Lung (tissue), 11 donors: ENCODE measurements at regions not wholly inside any gene's neighbourhood (a gene's known extent, or its start where the extent isn't known, plus 50 kb on each side); places are given as distances from the start of the nearest gene placed in this dataset.

Experiments
- ATAC-seq: fragments of 200-7000 bp; cut with Tn5 transposase; one replicate; pipeline ENCODE4 v1.9.1; 2020; ENCODE audit warnings: moderate number of reproducible peaks; ENCODE audit not compliant: insufficient read depth, low FRiP score
- DNase-seq, 3 donors: peaks; one replicate each; pipeline ENCODE4 v3.0.0-alpha.2; 2013 to 2017
- H3K27ac ChIP-seq, 2 donors: one replicate each; pipeline ENCODE4 v1.5.1; 2013; ENCODE audit warnings: mild to moderate bottlenecking in 2 of 2, moderate library complexity in 2 of 2, control low read depth in 1 of 2, inconsistent platforms in 1 of 2, low read depth in 1 of 2, low read length in 1 of 2
- H3K27me3 ChIP-seq, 3 donors: one replicate each; pipeline ENCODE4 v1.5.1; 2013; ENCODE audit warnings: low read length in 2 of 3; ENCODE audit not compliant: control insufficient read depth in 3 of 3, insufficient read depth in 3 of 3
- H3K36me3 ChIP-seq, 4 donors: one replicate each; pipeline ENCODE4 v1.5.1; 2013; ENCODE audit warnings: low read length in 4 of 4, mild to moderate bottlenecking in 1 of 4, moderate library complexity in 1 of 4; ENCODE audit not compliant: control insufficient read depth in 4 of 4, insufficient read depth in 4 of 4
- H3K4me1 ChIP-seq, 5 donors: one replicate each; pipeline ENCODE4 v1.5.1; 2013; ENCODE audit warnings: low read length in 5 of 5, mild to moderate bottlenecking in 2 of 5, moderate library complexity in 1 of 5; ENCODE audit not compliant: control insufficient read depth in 5 of 5, insufficient read depth in 5 of 5
- H3K4me3 ChIP-seq: one replicate; pipeline ENCODE4 v1.5.1; 2013; ENCODE audit warnings: mild to moderate bottlenecking, control low read depth, moderate library complexity
- H3K9ac ChIP-seq, 2 donors: one replicate each; pipeline ENCODE4 v1.5.1; 2013; ENCODE audit warnings: low read length in 2 of 2, control low read depth in 1 of 2; ENCODE audit not compliant: insufficient read depth in 1 of 2
- H3K9me3 ChIP-seq, 4 donors: one replicate each; pipeline ENCODE4 v1.5.1; 2013; ENCODE audit warnings: low read length in 3 of 4, mild to moderate bottlenecking in 1 of 4, moderate library complexity in 1 of 4; ENCODE audit not compliant: control insufficient read depth in 4 of 4, insufficient read depth in 3 of 4
- CTCF ChIP-seq: IDR thresholded peaks from 2 replicates; pipeline ENCODE4 v1.5.1; 2012; ENCODE audit warnings: mild to moderate bottlenecking; ENCODE audit errors: control extremely low read depth, extremely low read depth
- WGBS, 2 donors: extraction: QIAGEN DNeasy Blood & Tissue Kit; methylation state at CpG; one replicate each; pipeline ENCODE4 v1.1.7; 2013; 5-methylcytosine and 5-hydroxymethylcytosine counted together
- donor health status: control.
- donor health status: control.
- donor health status: Bipolar disorder and iron deficiency.
- donor health status: healthy.
- donor health status: DM: yes; HTN: yes; CAD: no.

DNA sequence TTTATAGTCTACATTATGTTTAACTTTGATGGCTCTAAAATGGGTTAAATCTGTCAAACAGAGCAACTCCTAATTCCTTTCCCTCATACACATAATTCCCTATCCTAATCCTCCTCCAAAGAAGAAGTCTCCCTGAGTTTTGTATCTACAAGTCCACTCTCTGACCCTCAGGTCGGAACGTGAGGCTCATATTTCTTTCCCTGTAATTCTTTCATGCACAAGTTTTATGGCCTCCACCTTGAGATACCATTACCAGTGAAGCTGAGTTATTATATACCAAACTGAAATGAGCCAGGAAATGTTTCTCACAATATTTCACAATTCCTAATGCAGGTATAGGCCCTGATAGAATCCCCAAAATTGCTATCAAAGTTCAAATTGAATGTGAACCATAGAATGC, 106.4 kb downstream of the CASP12 start:
- H3K27ac ChIP-seq, result no peak overlapping the region
- H3K4me1 ChIP-seq, result peaks cover 0 to 7% (median 0%) of the 10 kb centered on the region in 5 donors
- no peaks in the 10 kb centered on the region for H3K36me3 ChIP-seq
- DNase-seq, result no peak
- H3K27me3 ChIP-seq, result no peaks in the 10 kb centered on the region
- ATAC-seq, result no peak
- H3K4me3 ChIP-seq, result no peak overlapping the region
- no peaks in the 10 kb centered on the region for H3K9me3 ChIP-seq
- TF ChIP-seq CTCF, result no peak
- WGBS, 2 donors, result 95 to 100% methylated on average over 2 of the region's 2 CpGs
- H3K9ac ChIP-seq, result no peak overlapping the region

DNA sequence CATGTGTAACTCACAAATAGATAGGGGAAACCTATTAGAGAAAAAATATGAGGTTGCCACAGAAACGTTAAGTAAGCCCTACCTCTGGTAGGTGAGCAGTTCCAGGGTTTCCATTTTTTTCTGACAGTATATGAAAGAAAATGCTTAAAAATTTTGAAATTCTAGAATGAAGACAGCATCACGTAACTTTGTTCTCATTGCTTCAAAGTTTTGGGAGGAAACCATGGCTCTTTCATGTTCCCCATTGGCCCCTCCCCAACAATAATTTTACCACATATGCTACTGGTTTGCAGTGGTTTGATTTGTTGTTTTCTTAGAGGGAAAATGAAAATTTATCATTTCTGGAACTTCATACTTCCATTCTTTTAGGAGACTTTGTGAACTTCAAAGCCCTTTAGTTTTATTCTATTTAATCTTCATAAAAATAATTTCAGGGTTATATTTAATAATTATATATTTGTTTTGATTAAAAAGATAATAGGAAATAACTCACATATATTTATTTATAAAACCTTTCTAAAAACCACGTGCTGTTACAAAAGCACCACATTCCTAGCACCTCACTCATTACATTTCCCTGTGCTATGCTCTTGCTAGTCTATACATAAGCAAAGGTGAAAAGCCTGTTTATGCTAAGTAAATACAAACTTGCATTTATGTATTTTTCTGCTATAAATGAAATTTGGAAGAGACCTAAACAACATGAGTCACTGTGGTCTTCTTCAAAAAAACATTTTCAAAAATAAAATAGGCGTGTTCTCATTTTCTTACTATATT, 113.4 kb downstream of the CASP12 start:
- H3K36me3 ChIP-seq, result no peaks in the 10 kb centered on the region
- H3K4me3 ChIP-seq, result no peak overlapping the region
- no peak for ATAC-seq
- no peaks in the 10 kb centered on the region for H3K4me1 ChIP-seq
- H3K9ac ChIP-seq, result no peak overlapping the region
- no peak for TF ChIP-seq CTCF
- H3K27me3 ChIP-seq, result no peaks in the 10 kb centered on the region
- H3K27ac ChIP-seq, result no peak overlapping the region
- H3K9me3 ChIP-seq, result no peaks in the 10 kb centered on the region
- WGBS, 2 donors, result 78 to 81% methylated on average over 4 of the region's 4 CpGs
- no peak for DNase-seq

DNA sequence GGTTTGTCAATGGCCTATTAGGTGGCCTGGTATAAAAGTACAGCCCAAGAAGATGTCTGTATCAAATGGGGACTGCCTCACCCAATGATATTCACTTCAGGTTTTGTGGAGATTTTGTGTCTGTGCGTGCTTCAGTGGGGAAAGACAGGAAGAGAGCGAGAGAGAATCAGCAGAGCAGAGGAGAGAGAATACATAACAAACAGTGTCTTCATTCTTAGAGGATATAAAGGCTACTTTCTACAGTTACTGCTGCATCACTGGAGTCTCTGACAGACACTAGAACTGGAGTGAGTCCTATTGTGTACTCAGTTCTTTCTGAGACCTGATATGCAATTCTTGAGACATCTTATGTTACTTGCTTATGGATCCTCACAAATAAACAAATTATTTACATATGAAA, 115.0 kb downstream of the CASP12 start:
- Histone ChIP-seq H3K27ac (no peak overlapping the region), H3K9me3 (no peaks in the 10 kb centered on the region), H3K4me1 (no peaks in the 10 kb centered on the region), H3K4me3 (no peak overlapping the region), H3K36me3 (no peaks in the 10 kb centered on the region), H3K27me3 (no peaks in the 10 kb centered on the region), H3K9ac (no peak overlapping the region)
- DNase-seq, result no peak
- WGBS, 2 donors, result 92 to 97% methylated on average over 2 of the region's 2 CpGs
- ATAC-seq, result no peak
- no peak for TF ChIP-seq CTCF

DNA sequence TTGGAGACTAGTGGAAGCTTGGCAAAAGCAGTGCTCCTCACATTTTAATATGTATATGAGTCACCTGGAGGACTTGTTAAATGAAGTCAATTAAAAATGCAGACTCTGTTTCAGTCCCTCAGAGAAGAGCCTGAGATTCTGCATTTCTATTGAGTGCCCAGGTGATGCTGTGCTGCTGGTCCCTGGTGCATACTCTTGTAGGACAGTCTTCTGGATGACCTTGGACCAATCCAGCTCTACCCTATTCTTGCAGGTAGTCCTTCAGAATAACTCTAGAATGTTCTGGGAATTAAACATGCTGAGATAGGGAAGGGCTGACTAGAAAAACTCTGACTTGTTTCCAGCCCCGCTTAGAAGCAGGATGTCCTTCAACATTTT, 115.9 kb downstream of the CASP12 start:
- WGBS, 2 donors, result 92 to 100% methylated on average over 1 of the region's 1 CpG
- ATAC-seq, result no peak

More for the DNA sequence above, 115.9 kb downstream of the CASP12 start:
- no peak for DNase-seq
- Histone ChIP-seq H3K27me3 (no peaks in the 10 kb centered on the region), H3K4me1 (no peaks in the 10 kb centered on the region), H3K36me3 (no peaks in the 10 kb centered on the region), H3K27ac (no peak overlapping the region), H3K4me3 (no peak overlapping the region), H3K9ac (no peak overlapping the region), H3K9me3 (no peaks in the 10 kb centered on the region)
- no peak for TF ChIP-seq CTCF
